ENCODE measurements at regions not wholly inside any gene's neighbourhood (a gene's known extent, or its start where the extent isn't known, plus 50 kb on each side); places are given as distances from the start of the nearest gene placed in this dataset.

DNA sequence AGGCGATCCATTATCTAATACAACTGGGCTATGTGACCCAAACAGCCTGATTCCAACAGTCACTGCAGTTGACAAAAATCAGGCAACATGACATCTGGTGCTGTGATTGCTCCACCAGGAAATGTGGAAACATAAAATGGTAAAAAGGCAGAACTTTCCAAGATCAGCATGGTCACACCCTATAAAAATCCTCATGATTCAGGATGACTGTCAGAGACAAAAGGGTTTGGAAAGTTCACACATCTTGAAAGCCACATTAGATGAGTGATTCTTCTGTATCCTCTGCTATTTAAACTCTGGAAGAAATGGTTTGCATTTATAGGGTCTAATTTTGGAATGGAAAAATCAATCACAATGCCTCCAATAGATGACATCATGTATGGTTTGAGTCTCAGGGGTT is 662.6 kb upstream of the IGFBP3 start:
- TF ChIP-seq, protein P1, sequence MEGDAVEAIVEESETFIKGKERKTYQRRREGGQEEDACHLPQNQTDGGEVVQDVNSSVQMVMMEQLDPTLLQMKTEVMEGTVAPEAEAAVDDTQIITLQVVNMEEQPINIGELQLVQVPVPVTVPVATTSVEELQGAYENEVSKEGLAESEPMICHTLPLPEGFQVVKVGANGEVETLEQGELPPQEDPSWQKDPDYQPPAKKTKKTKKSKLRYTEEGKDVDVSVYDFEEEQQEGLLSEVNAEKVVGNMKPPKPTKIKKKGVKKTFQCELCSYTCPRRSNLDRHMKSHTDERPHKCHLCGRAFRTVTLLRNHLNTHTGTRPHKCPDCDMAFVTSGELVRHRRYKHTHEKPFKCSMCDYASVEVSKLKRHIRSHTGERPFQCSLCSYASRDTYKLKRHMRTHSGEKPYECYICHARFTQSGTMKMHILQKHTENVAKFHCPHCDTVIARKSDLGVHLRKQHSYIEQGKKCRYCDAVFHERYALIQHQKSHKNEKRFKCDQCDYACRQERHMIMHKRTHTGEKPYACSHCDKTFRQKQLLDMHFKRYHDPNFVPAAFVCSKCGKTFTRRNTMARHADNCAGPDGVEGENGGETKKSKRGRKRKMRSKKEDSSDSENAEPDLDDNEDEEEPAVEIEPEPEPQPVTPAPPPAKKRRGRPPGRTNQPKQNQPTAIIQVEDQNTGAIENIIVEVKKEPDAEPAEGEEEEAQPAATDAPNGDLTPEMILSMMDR (IDR thresholded peaks at IDR 0.05), result no peak
- no peak for TF ChIP-seq POLR2A (IDR thresholded peaks at IDR 0.05)

All from heart left ventricle (tissue), 13 donors.